RWPE2 (cell line): ENCODE measurements at regions not wholly inside any gene's neighbourhood (a gene's known extent, or its start where the extent isn't known, plus 50 kb on each side); places are given as distances from the start of the nearest gene placed in this dataset.
"Not testable (repeated sequence)": the region's sequence is repeated elsewhere in the genome, so short reads cannot be mapped to it uniquely, and the experiment has no call there.

Source experiments
- ATAC-seq: fragments of 200-7000 bp; cut with Tn5 transposase; 3 replicates; pipeline ENCODE4 v1.9.1; 2021; ENCODE audit warnings: low read depth
- DNase-seq: peaks from one replicate; pipeline ENCODE4 v3.0.0-alpha.2; 2020; ENCODE audit warnings: low spot score
- H3K27ac ChIP-seq: fragments of 450-650 bp; 2 replicates; pipeline ENCODE4 v1.5.1; 2017; ENCODE audit warnings: mild to moderate bottlenecking; ENCODE audit not compliant: poor library complexity, severe bottlenecking
- H3K27me3 ChIP-seq: fragments of 250-450 bp; sonication (Bioruptor Pico); 2 replicates; pipeline ENCODE4 v1.5.1; 2021; ENCODE audit warnings: mild to moderate bottlenecking, moderate library complexity; ENCODE audit not compliant: insufficient read depth, poor library complexity, severe bottlenecking
- H3K36me3 ChIP-seq: fragments of 250-450 bp; sonication (Bioruptor Pico); 2 replicates; pipeline ENCODE4 v1.5.1; 2020; ENCODE audit warnings: low read depth, mild to moderate bottlenecking, moderate library complexity
- H3K4me1 ChIP-seq: fragments of 250-450 bp; sonication (Bioruptor Pico); 2 replicates; pipeline ENCODE4 v1.5.1; 2021; ENCODE audit warnings: mild to moderate bottlenecking, moderate library complexity; ENCODE audit not compliant: insufficient read depth, poor library complexity, severe bottlenecking
- H3K4me3 ChIP-seq: fragments of 250-450 bp; sonication (Bioruptor Pico); 2 replicates; pipeline ENCODE4 v1.5.1; 2021; ENCODE audit warnings: mild to moderate bottlenecking, moderate library complexity; ENCODE audit not compliant: severe bottlenecking
- H3K9me3 ChIP-seq: fragments of 250-450 bp; sonication (Bioruptor Pico); 2 replicates; pipeline ENCODE4 v1.5.1; 2021; ENCODE audit warnings: mild to moderate bottlenecking, moderate library complexity; ENCODE audit not compliant: severe bottlenecking
- CTCF ChIP-seq: fragments of 450-650 bp; IDR thresholded peaks from one replicate; pipeline ENCODE4 v1.5.1; 2017; ENCODE audit warnings: mild to moderate bottlenecking, moderate library complexity; ENCODE audit not compliant: poor library complexity, severe bottlenecking

DNA sequence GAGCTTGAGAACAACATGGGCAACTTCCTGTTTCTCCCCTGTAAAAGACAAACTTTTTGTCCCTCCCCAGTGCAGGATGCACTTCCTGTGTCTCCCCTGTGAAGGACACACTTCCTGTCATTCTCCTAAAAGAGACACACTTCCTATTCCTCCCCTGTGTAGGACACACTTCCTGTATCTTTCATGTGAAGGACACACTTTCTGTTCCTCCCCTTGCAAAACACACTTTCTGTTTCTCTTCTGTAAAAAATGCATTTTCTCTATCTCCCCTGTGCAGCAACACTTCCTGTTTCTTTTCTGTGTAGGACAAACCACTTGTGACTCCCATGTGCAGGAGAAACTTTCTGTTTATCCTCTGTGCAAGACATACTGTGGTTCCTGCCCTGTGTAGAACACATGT lies 488.6 kb upstream of the USP9Y start:
- no peaks in the 10 kb centered on the region for H3K9me3 ChIP-seq
- H3K36me3 ChIP-seq, result no peaks in the 10 kb centered on the region
- H3K27ac ChIP-seq, result no peak overlapping the region
- no peak overlapping the region for H3K4me3 ChIP-seq
- H3K4me1 ChIP-seq, result no peaks in the 10 kb centered on the region
- no peaks in the 10 kb centered on the region for H3K27me3 ChIP-seq
- TF ChIP-seq CTCF, result no peak
- ATAC-seq (no peak), DNase-seq (no peak)

- H3K27ac ChIP-seq, result no peak overlapping the region
- H3K4me1 ChIP-seq, result no peaks in the 10 kb centered on the region
- TF ChIP-seq CTCF, result no peak
- H3K27me3 ChIP-seq, result no peaks in the 10 kb centered on the region
- ATAC-seq, result no peak
- H3K9me3 ChIP-seq, result no peaks in the 10 kb centered on the region
- H3K4me3 ChIP-seq, result no peak overlapping the region
- no peak for DNase-seq
- no peaks in the 10 kb centered on the region for H3K36me3 ChIP-seq
Observed at GRCh38 chrY:12215564-12216022, 485.4 kb upstream of the USP9Y start.

DNA sequence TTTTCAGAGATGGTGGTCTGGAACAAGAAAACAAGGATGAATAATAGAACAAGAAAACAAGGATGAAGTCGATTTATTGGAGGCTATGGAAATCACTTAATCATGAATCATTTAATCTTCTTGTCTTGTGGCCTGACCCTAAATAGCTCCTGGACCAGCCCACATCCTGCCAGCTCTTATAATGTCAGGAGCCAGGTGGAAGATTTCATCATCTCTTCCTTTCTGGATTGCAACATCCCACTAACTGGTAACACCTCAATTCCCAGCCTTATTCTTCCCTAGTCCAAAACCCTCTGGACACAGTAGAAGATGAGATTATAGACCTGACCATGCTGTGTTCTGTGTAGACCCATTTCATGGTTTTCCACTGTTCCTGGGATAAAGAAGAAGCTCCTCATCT lies 470.1 kb upstream of the USP9Y start:
- no peaks in the 10 kb centered on the region for H3K4me1 ChIP-seq
- no peaks in the 10 kb centered on the region for H3K27me3 ChIP-seq
- DNase-seq (no peak), ATAC-seq (peak; percentile 33; the same call in 1 of the 3 replicates)
- no peak for TF ChIP-seq CTCF
- no peaks in the 10 kb centered on the region for H3K36me3 ChIP-seq
- H3K9me3 ChIP-seq, result no peaks in the 10 kb centered on the region
- no peak overlapping the region for H3K4me3 ChIP-seq
- H3K27ac ChIP-seq, result no peak overlapping the region

DNA sequence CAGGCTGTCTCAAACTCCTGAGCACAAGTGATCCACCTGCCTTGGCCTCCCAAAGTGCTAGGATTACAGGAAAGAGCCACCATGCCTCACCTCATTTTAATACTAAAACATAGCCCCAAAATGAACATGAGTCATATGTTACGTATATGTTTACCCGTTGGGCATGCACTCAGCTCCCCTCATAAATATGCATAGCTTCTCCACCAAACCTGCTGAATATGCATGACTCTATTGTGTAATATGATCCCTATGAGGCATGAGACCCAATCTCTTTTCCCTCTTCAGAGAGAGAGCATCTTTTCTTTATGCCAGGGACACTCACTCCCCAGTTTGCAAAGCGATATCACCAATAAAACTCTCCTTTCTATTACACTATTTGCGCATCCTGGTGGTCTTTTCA lies 464.6 kb upstream of the USP9Y start:
- no peak for DNase-seq
- ATAC-seq, result no peak
- Histone ChIP-seq H3K36me3 (no peaks in the 10 kb centered on the region), H3K27ac (no peak overlapping the region), H3K27me3 (no peaks in the 10 kb centered on the region), H3K4me3 (no peak overlapping the region), H3K4me1 (no peaks in the 10 kb centered on the region), H3K9me3 (no peaks in the 10 kb centered on the region)
- no peak for TF ChIP-seq CTCF

DNA sequence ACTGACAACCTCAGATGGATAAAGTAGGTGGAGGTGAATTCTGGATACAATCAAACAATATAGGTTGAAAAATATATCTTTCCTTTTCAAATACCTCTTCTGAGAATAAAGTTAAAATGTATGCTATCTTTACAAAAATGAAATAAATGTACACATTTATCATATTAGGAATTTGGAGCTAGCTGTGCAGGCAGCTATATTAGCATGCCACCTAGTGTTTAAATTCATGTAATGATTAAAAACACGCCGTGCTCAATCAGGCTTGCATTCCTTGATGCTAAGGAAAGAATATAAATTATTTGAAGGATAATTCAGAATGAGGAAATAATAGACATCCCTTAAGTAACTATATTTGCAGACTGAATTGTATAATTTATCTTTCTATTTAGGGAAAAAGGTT lies 460.7 kb upstream of the USP9Y start:
- not testable (repeated sequence) for H3K36me3 ChIP-seq, ATAC-seq, H3K4me1 ChIP-seq, H3K9me3 ChIP-seq, H3K4me3 ChIP-seq, H3K27me3 ChIP-seq, H3K27ac ChIP-seq, DNase-seq
- peak; percentile 79 for TF ChIP-seq CTCF
